Upper lobe of left lung (tissue), 4 donors: ENCODE measurements at regions not wholly inside any gene's neighbourhood (a gene's known extent, or its start where the extent isn't known, plus 50 kb on each side); places are given as distances from the start of the nearest gene placed in this dataset.

Source experiments
- EP300 ChIP-seq, 4 donors: sonication (generic); formaldehyde crosslinking; IDR thresholded peaks; one replicate each; pipeline ENCODE4 v1.5.1; 2017; ENCODE audit warnings: antibody characterized with exemption in 4 of 4, control low read depth in 2 of 4
- POLR2A ChIP-seq, 4 donors: fragments of 450-650 bp; IDR thresholded peaks; one replicate each; pipeline ENCODE4 v1.5.1; 2016 to 2017; ENCODE audit warnings: antibody characterized with exemption in 4 of 4, mild to moderate bottlenecking in 2 of 4
- POLR2AphosphoS5 ChIP-seq, 2 donors: sonication (generic); formaldehyde crosslinking; IDR thresholded peaks; one replicate each; pipeline ENCODE4 v1.5.1; 2017; ENCODE audit warnings: antibody characterized with exemption in 2 of 2
- TF ChIP-seq, protein P1 (sequence below), 6 experiments: fragments of 450-650 bp in 4 of 6; fragments of 200-600 bp in 2 of 6; sonication (generic) in 2 of 6; IDR thresholded peaks; one replicate each; pipeline ENCODE4 v1.5.1; 2016 to 2019; ENCODE audit warnings: antibody characterized with exemption in 6 of 6

- TF ChIP-seq POLR2A (IDR thresholded peaks at IDR 0.05) (no peak), EP300 (IDR thresholded peaks at IDR 0.05) (no peak), POLR2AphosphoS5 (IDR thresholded peaks at IDR 0.05) (no peak)
- TF ChIP-seq, protein P1, sequence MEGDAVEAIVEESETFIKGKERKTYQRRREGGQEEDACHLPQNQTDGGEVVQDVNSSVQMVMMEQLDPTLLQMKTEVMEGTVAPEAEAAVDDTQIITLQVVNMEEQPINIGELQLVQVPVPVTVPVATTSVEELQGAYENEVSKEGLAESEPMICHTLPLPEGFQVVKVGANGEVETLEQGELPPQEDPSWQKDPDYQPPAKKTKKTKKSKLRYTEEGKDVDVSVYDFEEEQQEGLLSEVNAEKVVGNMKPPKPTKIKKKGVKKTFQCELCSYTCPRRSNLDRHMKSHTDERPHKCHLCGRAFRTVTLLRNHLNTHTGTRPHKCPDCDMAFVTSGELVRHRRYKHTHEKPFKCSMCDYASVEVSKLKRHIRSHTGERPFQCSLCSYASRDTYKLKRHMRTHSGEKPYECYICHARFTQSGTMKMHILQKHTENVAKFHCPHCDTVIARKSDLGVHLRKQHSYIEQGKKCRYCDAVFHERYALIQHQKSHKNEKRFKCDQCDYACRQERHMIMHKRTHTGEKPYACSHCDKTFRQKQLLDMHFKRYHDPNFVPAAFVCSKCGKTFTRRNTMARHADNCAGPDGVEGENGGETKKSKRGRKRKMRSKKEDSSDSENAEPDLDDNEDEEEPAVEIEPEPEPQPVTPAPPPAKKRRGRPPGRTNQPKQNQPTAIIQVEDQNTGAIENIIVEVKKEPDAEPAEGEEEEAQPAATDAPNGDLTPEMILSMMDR (IDR thresholded peaks at IDR 0.05): no peak
These were observed 207.4 kb downstream of the ZFP36L2 start for GRCh38 chr2:43019025-43019367.
